K562 (cell line): ENCODE measurements at regions not wholly inside any gene's neighbourhood (a gene's known extent, or its start where the extent isn't known, plus 50 kb on each side); places are given as distances from the start of the nearest gene placed in this dataset.

ENCODE experiments used
- ATAC-seq: fragments of 200-7000 bp; cut with Tn5 transposase; 3 replicates; pipeline ENCODE4 v1.9.1; 2020; ENCODE audit warnings: moderate library complexity
- BruUV-seq: library from RNA; stranded (reverse); fragments of 400-500 nt; replicated peaks from 2 replicates; lab custom pipeline; 2021; lab: Mats Ljungman, UMichigan
- CTCF ChIA-PET: fragments of 300-600 bp; formaldehyde crosslinking; extraction: SDS; loops from one replicate; lab custom pipeline; 2021; ENCODE audit warnings: low intra/inter-chr PET ratio; lab: Yijun Ruan, JAX
- POLR2A ChIA-PET: fragments of 300-600, 350-650 bp; sonication (Branson Sonifier 250); formaldehyde crosslinking; extraction: SDS; loops from one replicate; lab custom pipeline; 2021; ENCODE audit warnings: antibody characterized with exemption, inconsistent platforms; lab: Yijun Ruan, JAX
- DNase-seq, 4 experiments: peaks; one replicate each; pipeline versions ENCODE4 v3.0.0 to v3.0.0-alpha.2; 2011 to 2018; ENCODE audit warnings: low spot score in 3 of 4, mixed read lengths in 3 of 4; ENCODE audit errors: extremely low read depth in 1 of 4
- FAIRE-seq: peaks from 2 replicates; lab custom pipeline; 2011; peaks lifted over from hg19 to GRCh38; lab: Jason Lieb, UNC
- H2AFZ ChIP-seq: 2 replicates; pipeline ENCODE4 v1.6.0; 2011; ENCODE audit warnings: low read depth, low read length, control low read depth, inconsistent platforms
- H3K27ac ChIP-seq: fragments of 200-600 bp; 3 replicates; pipeline ENCODE4 v1.8.0; 2011; ENCODE audit warnings: low read depth, mild to moderate bottlenecking, control low read depth, inconsistent platforms, low read length, moderate library complexity, mixed read lengths; ENCODE audit errors: extremely low read depth
- H3K27me3 ChIP-seq, 2 experiments: fragments of 300-600 bp in 1 of 2; 2 replicates in 1 of 2; 3 replicates in 1 of 2; pipeline versions ENCODE4 v1.6.0 to v1.8.0; 2011; ENCODE audit warnings: inconsistent platforms in 2 of 2, low read length in 2 of 2, mild to moderate bottlenecking in 1 of 2, mixed read lengths in 1 of 2, moderate library complexity in 1 of 2; ENCODE audit not compliant: control insufficient read depth in 2 of 2, insufficient read depth in 2 of 2
- H3K36me3 ChIP-seq: fragments of 300-600 bp; 3 replicates; pipeline ENCODE4 v1.8.0; 2011; ENCODE audit warnings: mild to moderate bottlenecking, low read length, inconsistent platforms; ENCODE audit not compliant: control insufficient read depth, insufficient read depth
- H3K4me1 ChIP-seq, 2 experiments: fragments of 200-600 bp in 1 of 2; replicated peaks in 1 of 2; 2 replicates in 1 of 2; 3 replicates in 1 of 2; pipeline versions ENCODE4 v1.5.1 to v1.8.0; 2011; ENCODE audit warnings: inconsistent platforms in 2 of 2, low read length in 2 of 2, mild to moderate bottlenecking in 1 of 2, mixed read lengths in 1 of 2, moderate library complexity in 1 of 2; ENCODE audit not compliant: control insufficient read depth in 2 of 2, insufficient read depth in 2 of 2
- H3K4me2 ChIP-seq: 2 replicates; pipeline ENCODE4 v1.6.1; 2011; ENCODE audit warnings: low read length, control low read depth, inconsistent platforms, mixed read lengths; ENCODE audit not compliant: insufficient read depth
- H3K4me3 ChIP-seq: fragments of 200-600 bp; sonication (generic), shearing (Covaris generic); 2 replicates; pipeline ENCODE4 v1.5.1; 2016; ENCODE audit warnings: control low read depth, inconsistent platforms
- H3K79me2 ChIP-seq: fragments of 200-600 bp; 3 replicates; pipeline ENCODE4 v1.8.0; 2011; ENCODE audit warnings: low read length, inconsistent platforms; ENCODE audit not compliant: control insufficient read depth, insufficient read depth
- H3K9ac ChIP-seq, 2 experiments: 2 replicates each; pipeline versions ENCODE4 v1.6.0 to v1.6.1; 2011; ENCODE audit warnings: low read depth in 2 of 2, low read length in 2 of 2, control low read depth in 1 of 2, inconsistent platforms in 1 of 2, mild to moderate bottlenecking in 1 of 2, mixed read lengths in 1 of 2; ENCODE audit not compliant: insufficient read depth in 1 of 2
- H3K9me1 ChIP-seq: one replicate; pipeline ENCODE4 v1.6.0; 2011; ENCODE audit warnings: inconsistent platforms, mild to moderate bottlenecking, low read length, moderate library complexity; ENCODE audit not compliant: control insufficient read depth, insufficient read depth
- H3K9me3 ChIP-seq: replicated peaks from 2 replicates; pipeline ENCODE4 v1.5.1; 2011; ENCODE audit warnings: low read depth, low read length, inconsistent platforms; ENCODE audit not compliant: control insufficient read depth, insufficient read depth
- H4K20me1 ChIP-seq: replicated peaks from 2 replicates; pipeline ENCODE4 v1.6.1; 2011; ENCODE audit warnings: low read length, inconsistent platforms, mixed read lengths; ENCODE audit not compliant: control insufficient read depth, insufficient read depth
- ZNF212 ChIP-seq: fragments of 450-650 bp; formaldehyde crosslinking; IDR thresholded peaks from 2 replicates; pipeline ENCODE4 v1.4.0; 2020; ENCODE audit warnings: mild to moderate bottlenecking
- WGBS: fragments of 100-300 bp; shearing (Covaris generic); methylation state at CpG from one replicate; pipeline ENCODE4 v1.1.6; 2016; ENCODE audit warnings: low coverage, mixed read lengths; ENCODE audit not compliant: insufficient coverage; ENCODE audit errors: missing lambda C conversion rate; 5-methylcytosine and 5-hydroxymethylcytosine counted together
- in situ Hi-C: fragments of 300-500 bp; cut with MboI; formaldehyde crosslinking; loops from 4 replicates; pipeline ENCODE4 v1.15.0; 2018; ENCODE audit warnings: inconsistent platforms, mixed read lengths
- intact Hi-C: fragments of 100-400 bp; cut with micrococcal nuclease; formaldehyde crosslinking; loops from 2 replicates; pipeline ENCODE4 v1.14.2; 2022
- TF ChIP-seq, protein P1 (sequence below), 3 experiments: IDR thresholded peaks in 2 of 3; conservative IDR thresholded peaks in 1 of 3; 2 replicates each; pipeline ENCODE4 v1.5.1; 2011 to 2012; ENCODE audit warnings: low read length in 3 of 3, mild to moderate bottlenecking in 3 of 3, control low read depth in 2 of 3, improper control_type of control experiment in 1 of 3, inconsistent platforms in 1 of 3, low read depth in 1 of 3, mixed read lengths in 1 of 3, moderate library complexity in 1 of 3; ENCODE audit not compliant: insufficient read depth in 2 of 3
- TF ChIP-seq, protein P2 (sequence below): fragments of 450-650 bp; IDR thresholded peaks from 2 replicates; pipeline ENCODE4 v1.7.1; 2018; ENCODE audit warnings: mild to moderate bottlenecking, low read depth; ENCODE audit not compliant: partially characterized antibody

DNA sequence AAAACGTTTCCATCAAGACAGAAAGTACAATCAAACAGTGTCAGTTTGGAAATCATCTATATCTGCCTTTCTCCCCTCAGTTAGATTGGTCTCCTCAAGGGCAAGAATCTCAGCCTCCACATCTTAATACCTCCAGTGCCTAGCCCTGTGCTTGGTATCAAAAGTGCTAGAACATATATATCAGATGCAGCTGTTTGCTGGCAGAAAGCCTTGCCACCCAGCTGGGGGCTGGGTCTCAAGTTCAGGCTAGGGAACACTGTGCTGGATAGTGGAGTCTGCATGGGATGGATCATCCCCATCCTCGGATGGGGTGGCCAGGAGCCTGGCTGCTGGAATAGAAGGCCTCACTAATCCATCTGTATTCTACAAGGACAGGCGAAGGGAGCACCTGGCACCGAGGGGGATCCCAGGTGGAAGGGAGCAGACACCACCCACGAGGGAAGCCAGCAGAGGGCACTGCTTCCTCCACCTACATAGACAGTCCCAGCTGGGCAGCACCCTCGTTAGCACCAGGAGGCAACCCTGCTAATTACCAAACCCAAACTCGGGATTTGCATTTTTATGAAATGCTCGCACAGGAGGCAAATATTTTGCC, 602.2 kb downstream of the BUD13 start:
- Histone ChIP-seq H3K4me2 (no peak overlapping the region), H3K79me2 (no peaks in the 10 kb centered on the region), H4K20me1 (no peaks in the 10 kb centered on the region; the same call in 1 of the 2 replicates), H3K9me1 (no peaks in the 10 kb centered on the region), H2AFZ (no peak overlapping the region), H3K36me3 (no peaks in the 10 kb centered on the region), H3K4me3 (no peak overlapping the region), H3K27ac (no peak overlapping the region), H3K4me1 (no peaks in the 10 kb centered on the region), H3K27me3 (no peaks in the 10 kb centered on the region; a peak in 1 of 5 replicates), H3K9ac (no peak overlapping the region), H3K9me3 (no peaks in the 10 kb centered on the region)
- ChIA-PET POLR2A (no interaction called here), CTCF (no interaction called here)
- in situ Hi-C loops (no loop called here), intact Hi-C loops (no loop called here)
- WGBS = 0% methylated on average over 8 of the region's 8 CpGs
- peak in 3 of 4 experiments; percentile 3 to 25 (median 20) for DNase-seq
- ATAC-seq = 0 out of 3 replicates have a peak, but pooled peaks have one; percentile 31
- TF ChIP-seq, protein P1, sequence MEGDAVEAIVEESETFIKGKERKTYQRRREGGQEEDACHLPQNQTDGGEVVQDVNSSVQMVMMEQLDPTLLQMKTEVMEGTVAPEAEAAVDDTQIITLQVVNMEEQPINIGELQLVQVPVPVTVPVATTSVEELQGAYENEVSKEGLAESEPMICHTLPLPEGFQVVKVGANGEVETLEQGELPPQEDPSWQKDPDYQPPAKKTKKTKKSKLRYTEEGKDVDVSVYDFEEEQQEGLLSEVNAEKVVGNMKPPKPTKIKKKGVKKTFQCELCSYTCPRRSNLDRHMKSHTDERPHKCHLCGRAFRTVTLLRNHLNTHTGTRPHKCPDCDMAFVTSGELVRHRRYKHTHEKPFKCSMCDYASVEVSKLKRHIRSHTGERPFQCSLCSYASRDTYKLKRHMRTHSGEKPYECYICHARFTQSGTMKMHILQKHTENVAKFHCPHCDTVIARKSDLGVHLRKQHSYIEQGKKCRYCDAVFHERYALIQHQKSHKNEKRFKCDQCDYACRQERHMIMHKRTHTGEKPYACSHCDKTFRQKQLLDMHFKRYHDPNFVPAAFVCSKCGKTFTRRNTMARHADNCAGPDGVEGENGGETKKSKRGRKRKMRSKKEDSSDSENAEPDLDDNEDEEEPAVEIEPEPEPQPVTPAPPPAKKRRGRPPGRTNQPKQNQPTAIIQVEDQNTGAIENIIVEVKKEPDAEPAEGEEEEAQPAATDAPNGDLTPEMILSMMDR (IDR thresholded peaks at IDR 0.05 in 2 of 3, conservative IDR thresholded peaks at IDR 0.05 in 1 of 3; ENCODE audit: insufficient read depth in 2 of 3, low read depth in 1 of 3, low read length in 3 of 3) = peak in 1 of 3 experiments; percentile 29; a peak in 1 of 6 replicates
- TF ChIP-seq ZNF212 (CRISPR knock-in tag) = no peak
- TF ChIP-seq, protein P2, sequence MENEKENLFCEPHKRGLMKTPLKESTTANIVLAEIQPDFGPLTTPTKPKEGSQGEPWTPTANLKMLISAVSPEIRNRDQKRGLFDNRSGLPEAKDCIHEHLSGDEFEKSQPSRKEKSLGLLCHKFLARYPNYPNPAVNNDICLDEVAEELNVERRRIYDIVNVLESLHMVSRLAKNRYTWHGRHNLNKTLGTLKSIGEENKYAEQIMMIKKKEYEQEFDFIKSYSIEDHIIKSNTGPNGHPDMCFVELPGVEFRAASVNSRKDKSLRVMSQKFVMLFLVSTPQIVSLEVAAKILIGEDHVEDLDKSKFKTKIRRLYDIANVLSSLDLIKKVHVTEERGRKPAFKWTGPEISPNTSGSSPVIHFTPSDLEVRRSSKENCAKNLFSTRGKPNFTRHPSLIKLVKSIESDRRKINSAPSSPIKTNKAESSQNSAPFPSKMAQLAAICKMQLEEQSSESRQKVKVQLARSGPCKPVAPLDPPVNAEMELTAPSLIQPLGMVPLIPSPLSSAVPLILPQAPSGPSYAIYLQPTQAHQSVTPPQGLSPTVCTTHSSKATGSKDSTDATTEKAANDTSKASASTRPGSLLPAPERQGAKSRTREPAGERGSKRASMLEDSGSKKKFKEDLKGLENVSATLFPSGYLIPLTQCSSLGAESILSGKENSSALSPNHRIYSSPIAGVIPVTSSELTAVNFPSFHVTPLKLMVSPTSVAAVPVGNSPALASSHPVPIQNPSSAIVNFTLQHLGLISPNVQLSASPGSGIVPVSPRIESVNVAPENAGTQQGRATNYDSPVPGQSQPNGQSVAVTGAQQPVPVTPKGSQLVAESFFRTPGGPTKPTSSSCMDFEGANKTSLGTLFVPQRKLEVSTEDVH = no peak
- FAIRE-seq = no peak
- BruUV-seq = no TSS peak
